Body of pancreas (tissue), 4 donors: ENCODE measurements at regions not wholly inside any gene's neighbourhood (a gene's known extent, or its start where the extent isn't known, plus 50 kb on each side); places are given as distances from the start of the nearest gene placed in this dataset.

Experiments used
- POLR2A ChIP-seq, 3 donors: fragments of 450-650 bp; IDR thresholded peaks; one replicate each; pipeline ENCODE4 v1.6.1; 2016; ENCODE audit warnings: antibody characterized with exemption in 3 of 3, mild to moderate bottlenecking in 2 of 3
- TF ChIP-seq, protein P1 (sequence below), 7 experiments: fragments of 450-650 bp in 4 of 7; fragments of 200-600 bp in 3 of 7; sonication (generic) in 3 of 7; IDR thresholded peaks; one replicate each; pipeline ENCODE4 v1.5.1; 2016 to 2019; ENCODE audit warnings: antibody characterized with exemption in 7 of 7

DNA sequence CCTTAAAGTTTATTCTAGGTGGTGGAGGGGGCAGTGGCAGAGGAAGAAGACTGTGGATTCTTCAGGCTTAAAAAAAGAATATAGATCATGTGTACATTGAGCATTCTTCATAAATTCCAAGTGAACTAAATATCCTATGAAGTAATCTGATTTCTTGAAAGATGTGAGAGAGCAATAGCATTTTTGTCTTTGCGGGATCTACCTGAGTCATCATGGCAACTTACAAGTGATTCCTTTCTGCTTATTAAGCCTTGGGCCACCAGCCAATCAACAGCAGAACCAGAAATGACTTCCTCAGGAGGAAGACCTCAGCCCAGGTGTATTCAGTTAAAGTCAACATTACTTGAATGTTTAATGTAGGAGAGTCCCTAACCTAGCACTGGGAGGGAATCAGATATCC, 756.9 kb downstream of the TFAP2A start:
- TF ChIP-seq, protein P1, sequence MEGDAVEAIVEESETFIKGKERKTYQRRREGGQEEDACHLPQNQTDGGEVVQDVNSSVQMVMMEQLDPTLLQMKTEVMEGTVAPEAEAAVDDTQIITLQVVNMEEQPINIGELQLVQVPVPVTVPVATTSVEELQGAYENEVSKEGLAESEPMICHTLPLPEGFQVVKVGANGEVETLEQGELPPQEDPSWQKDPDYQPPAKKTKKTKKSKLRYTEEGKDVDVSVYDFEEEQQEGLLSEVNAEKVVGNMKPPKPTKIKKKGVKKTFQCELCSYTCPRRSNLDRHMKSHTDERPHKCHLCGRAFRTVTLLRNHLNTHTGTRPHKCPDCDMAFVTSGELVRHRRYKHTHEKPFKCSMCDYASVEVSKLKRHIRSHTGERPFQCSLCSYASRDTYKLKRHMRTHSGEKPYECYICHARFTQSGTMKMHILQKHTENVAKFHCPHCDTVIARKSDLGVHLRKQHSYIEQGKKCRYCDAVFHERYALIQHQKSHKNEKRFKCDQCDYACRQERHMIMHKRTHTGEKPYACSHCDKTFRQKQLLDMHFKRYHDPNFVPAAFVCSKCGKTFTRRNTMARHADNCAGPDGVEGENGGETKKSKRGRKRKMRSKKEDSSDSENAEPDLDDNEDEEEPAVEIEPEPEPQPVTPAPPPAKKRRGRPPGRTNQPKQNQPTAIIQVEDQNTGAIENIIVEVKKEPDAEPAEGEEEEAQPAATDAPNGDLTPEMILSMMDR (IDR thresholded peaks at IDR 0.05), result no peak
- no peak for TF ChIP-seq POLR2A (IDR thresholded peaks at IDR 0.05)
